ENCODE measurements at regions not wholly inside any gene's neighbourhood (a gene's known extent, or its start where the extent isn't known, plus 50 kb on each side); places are given as distances from the start of the nearest gene placed in this dataset.

DNA sequence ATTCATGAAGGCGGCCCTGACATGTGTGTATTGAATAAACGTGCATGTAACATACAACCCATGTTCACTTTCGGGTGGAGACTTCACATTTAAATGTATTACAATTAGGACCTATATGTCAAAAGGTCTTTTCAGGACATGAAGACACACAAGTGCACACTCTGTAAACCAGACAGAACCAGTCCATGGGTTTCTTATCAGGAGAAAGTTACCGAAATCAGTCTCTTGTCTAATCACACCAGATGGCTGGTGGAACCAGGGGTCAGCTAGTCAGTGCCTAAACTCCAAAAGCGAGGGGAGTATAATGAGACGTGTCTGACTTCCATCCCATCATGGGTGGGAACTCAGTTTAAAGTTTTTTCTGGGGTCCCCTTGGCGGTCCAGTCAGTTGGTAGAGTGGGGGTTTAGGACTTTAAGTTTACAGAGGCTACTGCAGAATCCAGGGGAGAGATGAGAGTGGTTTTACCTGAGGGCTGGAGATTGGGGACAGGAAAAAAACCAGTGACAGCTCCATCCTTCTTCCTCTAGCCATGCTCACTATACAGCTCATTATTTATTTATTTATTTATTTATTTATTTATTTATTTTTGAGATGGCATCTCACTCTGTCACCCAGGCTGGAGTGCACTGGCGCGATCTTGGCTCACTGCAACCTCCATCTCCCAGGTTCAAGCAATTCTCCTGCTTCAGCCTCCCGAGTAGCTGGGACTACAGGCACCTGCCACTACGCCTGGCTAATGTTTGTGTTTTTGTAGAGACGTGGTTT, 251.3 kb upstream of the LYZL1 start:
- FAIRE-seq: no peak

DNA sequence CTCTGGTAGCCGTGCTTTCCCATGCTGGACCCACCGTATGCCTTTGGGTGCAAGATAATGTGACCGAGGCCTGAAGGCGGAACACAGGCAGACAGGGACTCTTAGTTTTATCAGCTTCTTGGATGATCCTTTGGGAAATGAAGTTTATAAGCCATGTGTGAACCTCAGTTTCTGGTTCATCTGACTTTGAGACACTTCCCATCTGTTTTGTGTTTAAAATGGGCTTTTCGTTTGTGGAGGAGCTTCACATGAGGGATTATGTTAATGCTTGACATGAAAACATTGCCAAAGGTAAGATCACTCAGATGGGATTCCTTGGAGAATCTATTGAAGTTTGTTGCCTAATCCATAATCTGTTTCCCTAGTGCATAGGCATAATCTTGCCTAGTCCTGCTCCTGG, 249.8 kb upstream of the LYZL1 start:
- no peak for FAIRE-seq

DNA sequence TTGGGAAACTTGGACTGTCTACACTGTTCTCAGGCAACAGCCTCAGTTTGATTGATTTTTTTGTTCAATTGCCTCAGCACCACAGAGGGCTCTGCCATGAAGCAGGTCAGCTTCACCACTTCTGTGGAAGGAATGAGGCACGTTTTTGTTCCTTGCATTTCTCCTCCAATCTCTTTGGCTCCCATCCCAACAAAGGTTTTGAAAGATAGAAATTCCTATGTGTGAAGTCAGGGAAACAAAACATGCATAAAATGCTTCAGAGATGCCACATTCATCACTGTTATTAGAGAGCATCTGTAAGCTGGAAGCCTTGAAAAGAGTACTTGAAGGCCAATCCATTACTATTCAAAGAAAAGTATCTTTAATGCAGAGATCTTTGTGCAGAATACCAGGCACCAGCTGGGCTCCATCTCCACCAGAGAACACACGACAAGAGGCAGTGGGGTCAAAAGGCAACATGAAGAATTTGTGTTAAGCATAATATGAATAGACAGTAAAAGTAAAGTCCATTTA, 249.1 kb upstream of the LYZL1 start:
- FAIRE-seq: no peak

DNA sequence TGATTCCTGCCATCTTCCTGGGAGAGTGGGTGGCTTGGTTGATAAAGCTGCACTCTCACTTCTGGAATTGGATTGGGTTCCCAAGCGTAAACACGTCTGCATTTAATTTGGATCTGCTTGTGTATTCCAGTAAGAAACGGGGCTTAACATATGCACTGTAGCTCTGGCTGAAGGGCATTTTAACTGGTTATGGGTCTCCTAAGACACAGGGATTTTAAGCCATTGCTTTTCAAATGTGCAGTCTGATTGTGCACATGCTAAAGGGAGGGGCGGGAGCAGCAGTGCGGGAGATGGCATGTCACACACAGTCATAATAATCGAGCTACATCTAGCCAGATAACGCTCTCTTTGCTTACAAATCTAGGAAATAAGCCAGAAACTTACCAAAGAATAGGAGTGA, 247.3 kb upstream of the LYZL1 start:
- no peak for FAIRE-seq

DNA sequence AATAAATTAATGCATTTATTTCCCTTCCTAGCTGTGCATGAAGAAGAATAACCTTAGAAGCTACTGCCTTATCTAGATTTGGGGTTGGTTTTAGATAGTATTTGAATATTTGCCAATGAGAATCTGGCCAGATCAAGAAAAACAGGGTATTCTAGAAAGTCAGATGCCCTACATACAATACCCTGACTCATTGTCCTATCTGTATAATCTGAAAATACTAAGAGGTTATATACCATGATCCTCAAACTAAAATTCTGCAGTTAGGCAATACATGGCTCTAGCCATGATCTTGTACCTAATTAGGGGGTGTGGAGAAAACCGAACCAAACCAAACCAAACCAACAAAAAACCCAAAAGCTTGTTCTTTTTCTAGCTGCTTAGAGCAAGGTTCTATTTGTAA, 240.4 kb upstream of the LYZL1 start:
- FAIRE-seq: no peak

DNA sequence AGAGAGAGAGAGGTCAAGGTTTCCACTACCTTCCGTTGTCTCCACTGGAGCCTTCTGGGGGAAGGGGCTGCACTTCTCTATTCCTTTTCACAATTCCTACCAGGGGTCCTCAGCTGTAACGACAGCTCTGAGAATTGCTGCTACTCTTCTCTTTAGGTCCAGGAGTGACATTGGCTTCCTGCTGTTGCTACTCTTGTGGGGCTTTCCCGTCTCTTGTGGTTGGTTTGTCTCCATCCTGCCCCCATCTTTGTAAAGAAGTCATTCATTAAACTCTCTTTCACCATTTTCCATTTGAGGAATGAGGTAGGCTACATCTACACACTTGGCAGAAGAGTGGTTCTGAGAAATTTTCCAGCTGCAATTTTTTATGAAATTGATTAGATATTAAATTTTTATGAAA, 238.8 kb upstream of the LYZL1 start:
- no peak for FAIRE-seq

DNA sequence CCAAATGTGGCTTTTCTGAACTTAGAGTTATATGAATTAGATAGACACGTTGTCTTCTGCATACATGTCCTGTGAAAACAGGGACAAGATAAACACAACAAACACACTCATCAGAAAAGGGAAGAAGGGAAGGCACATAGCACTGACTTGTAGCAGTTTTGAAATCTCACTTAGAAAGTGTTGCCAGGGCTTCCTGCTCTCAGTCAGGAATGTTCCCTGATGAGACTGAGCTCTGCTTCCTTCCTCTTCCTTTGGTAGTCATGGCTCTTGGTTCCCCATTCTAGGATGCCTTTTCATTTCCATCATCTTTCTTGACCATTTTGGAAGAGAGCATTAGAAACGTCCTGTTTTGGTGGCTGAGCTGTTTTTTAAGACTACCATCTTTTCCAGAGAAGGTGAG, 233.8 kb upstream of the LYZL1 start:
- FAIRE-seq: no peak

DNA sequence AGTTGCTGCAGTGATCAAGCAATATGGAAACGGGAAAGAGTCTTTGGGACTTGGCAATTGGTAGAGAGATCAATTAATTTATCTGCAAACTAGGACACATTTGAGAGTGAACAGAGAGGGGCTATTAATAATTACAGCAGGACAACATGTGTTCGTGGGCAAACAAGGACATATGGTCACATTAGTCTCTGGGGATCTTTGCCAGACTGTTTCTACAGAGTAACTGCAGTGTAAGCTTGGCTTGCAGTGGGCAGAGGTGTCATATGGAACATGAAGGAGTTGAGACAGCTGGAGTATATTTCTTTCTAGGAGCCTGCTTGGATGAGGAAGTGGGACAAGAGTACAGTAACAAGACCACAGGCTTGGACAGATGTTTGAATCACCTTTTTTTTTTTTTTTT, 232.1 kb upstream of the LYZL1 start:
- no peak for FAIRE-seq

DNA sequence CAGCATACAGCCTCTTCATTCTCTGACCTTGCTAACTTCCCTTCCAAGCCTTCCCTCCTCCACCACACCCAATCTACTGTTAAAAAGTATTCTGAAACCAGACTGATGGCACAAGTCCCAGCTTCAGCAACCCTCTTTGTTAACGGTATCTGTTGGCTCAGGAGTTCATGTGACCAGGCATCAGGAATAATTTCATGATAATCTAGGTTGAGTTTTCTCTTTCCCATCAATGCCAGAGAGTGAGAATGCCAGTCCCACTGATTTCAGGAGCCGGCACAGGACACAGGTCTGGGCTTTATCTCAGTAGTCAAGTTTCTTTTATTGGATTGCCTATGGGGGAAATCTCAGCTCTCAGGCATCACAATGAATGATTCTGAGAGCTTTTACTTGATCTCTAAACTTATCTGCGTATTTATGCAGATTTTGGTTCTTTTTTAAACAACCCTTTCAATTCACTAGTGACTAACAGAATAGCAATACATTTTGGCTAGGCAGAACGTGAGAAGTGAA, 231.0 kb upstream of the LYZL1 start:
- no peak for FAIRE-seq

DNA sequence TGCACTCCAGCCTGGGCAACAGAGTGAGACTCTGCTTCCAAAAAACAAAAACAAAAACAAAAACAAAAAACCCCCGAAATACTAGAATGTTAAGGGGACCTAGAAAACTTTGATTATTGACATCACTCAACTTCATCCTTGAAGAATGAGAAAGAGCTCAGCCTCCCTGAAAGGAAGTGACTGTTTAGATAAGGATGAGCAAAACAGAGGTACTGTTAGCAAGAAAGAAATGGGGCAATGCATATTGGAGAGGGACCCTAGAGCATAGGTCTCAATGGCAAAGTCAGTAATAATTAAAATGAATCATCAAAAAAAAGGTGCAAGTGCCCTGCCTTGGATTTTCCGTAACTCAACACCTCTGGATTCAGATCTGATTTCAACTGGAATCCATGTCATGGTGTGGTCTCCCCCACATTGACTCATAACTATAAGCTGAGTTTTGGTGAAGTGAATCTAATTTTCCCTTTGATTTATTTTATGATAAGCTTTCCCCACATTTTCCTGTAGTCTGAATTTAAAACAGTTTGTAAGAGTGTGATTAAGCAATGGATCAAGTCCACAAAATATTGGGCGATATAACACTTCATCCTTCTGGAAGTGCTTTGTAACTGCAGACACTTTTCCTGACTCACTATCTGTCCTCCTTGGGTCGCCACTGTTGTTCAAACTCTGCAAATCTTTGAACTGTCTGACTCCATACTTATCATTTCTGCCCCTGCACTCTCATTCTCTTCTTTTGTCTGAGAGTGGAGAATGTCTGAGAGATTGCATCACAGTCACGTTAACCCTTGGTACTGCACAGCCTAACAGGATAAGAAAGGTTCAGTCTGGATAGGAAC, 224.8 kb upstream of the LYZL1 start:
- no peak for FAIRE-seq

DNA sequence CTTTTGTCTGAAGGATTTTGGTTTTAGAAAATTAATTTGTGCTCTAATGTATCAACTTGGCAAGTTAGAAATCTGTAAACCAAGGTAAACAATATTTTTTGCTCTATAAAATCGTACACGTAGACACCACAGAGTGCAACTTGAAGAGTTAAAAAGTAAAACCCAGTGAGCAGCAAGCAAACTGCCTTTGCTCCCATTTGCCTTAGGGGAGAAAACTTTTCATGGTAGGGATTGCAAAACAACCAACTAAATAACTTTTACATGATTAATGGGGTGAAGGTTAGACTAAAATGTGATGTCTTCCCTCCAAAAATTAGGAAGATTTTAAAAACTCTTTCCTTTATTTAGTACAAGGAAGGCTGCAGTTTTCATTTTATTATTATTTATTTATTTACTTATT, 224.2 kb upstream of the LYZL1 start:
- no peak for FAIRE-seq

DNA sequence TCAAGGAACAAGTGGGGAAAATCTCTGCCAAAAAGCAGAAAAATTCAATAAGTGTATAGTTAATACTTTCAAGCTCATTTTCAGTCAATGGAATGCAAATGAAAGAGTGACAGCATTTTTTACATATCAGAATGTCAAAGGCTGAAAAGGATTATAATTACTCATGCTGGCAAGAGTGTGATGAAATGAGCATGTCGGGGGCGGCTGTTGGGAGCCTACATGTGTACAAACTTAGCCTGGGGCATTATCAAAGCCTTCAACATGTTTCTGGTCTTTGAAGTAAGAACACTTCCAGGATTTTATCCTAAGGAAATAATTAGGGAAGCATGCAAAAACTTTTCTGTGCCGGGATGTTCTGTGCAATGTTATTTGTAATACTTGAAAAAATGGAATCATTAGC, 221.7 kb upstream of the LYZL1 start:
- no peak for FAIRE-seq

DNA sequence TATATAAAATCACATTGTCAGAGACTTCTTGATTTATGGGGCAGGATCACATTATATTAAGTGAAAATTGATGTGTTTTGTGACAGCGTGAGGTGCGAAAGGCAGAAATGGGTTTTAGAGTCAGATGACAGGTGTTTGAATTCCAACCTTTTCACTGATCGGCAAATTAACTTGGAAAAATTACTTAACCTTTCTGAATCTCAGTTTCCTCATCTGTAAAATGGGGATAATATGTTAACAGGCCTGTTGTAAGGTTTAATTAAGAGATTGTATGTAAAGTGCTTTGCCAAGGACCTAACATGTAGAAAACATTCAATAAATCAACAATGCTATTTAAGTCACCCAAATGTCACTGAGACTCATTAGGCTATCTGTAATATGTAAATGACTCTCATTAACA, 221.2 kb upstream of the LYZL1 start:
- no peak for FAIRE-seq

DNA sequence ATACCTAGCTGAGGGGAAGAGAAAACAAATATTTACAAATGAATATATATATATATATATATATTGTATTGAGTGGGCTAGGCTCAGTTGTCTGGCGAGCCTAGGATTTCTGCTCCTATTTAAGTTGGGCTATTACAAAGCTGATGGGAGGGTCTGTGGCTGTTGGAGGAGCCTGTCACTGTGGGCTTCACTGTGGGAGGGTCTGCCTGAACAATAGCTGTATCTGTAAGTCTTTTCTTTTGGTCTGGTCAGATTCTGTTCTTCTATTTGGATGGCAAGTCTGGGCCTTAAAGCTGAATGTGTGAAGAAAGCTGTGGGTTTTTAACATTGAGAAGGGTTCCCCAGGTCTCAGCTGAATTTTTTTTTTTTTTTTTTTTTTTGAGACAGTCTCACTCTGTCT, 220.6 kb upstream of the LYZL1 start:
- FAIRE-seq: no peak

DNA sequence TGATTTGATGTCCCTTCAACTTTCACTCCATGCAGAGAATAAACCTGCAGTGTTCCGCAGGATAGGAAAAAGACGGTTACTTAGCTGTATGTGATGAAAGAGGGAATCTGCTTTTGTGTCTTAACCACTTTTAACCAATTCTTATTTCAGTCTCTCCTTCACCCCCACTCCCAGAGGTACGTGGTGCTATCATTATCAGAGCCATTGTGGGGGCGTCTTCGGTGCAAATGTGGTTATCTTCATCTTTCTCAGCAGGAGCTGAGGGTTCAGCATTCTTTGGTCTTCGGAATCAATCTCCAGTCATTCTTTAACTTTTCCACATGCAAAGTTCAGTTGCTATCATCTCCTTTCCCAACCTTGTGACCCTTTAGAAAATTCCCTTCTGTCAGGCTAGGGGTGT, 219.9 kb upstream of the LYZL1 start:
- no peak for FAIRE-seq

DNA sequence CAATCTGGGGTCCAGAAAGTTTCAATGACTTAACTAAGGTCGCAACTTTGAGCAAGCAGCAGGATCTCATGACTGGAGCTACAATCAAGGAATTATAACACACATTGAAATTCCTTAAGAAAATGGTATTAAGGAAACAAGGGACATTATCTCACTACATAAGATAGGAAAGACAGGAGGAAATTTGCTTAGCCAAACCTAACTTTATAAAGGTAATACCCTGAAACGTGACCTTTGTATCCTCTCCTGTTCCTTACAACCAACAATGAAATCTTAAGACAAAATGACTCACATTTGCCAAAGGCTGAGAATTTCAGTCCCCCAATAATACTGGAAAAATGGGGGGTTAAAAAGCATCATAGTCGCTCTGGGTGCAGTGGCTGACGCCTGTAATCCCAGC, 218.9 kb upstream of the LYZL1 start:
- no peak for FAIRE-seq

DNA sequence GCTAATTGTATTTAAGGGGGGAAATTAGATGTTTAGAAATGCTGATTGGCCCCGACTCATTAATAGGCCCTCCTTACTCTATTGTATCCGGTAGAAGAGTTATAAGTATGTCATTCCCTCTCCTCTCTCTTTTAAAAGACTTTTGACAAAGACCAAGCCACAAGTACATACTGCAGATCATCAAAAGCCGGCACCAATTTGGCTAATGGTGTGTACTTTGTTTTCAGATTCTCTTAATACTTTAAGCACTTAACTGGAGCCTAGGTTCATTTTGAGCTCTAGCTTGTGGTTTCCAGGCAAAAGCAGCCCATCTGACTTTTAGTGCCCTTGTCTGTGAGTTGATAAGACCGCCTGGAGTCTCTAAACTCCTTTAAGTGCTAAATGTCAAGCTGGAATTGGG, 210.0 kb upstream of the LYZL1 start:
- FAIRE-seq: no peak

DNA sequence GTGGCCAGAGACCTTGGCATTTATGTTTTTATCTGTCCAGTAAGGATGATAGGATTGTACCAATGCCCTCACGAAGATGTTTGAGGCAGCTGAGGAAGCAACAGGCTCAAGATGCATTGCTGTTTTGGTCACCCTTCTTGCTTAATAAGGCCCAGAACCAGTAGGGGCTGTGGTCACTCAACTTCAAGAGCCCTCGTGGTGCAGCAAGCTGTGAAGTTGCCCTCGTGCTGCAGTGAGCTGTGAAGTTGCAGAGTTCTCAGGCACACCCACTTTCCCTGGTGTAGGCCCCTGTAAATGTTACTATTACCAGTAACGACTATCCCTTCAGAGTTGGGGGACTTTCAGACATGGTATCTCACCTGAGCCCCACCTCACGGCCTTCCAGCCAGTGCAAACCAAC, 207.6 kb upstream of the LYZL1 start:
- FAIRE-seq: no peak

DNA sequence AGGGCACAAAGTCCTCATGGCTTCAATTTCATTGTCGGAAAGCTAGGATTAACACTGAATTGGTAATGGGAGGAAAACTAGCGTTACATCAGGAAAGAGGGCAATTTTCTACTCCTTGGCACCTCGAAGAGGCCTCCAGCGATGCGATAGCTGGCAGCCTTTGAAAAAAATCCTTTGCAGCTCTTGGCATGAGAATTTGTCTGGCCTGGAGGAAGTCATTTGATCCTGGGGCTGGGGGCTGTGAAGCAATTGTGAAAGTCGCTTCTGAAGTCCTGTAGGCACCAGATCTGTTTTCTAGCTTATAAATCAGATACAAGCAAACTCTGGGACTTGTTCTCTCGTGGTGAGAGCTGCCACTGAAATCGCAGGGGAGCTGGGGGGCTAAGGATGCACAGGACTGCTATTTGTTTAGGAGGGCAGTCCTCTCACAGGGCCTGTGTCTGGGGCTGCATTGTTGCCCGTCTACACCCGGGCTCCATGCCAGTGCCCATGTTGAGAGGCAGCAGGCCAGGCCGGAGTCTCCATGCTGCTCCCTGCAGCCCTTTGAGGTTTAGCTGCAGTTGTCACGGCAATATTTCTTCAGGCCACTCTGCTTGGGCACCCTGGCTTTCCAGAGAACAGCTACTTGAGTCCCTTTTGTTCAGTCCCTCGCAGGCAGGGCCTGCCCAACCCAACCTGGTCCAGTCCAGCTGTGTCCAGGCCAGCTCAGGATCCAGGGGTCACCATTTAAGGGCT, 206.8 kb upstream of the LYZL1 start:
- no peak for FAIRE-seq

DNA sequence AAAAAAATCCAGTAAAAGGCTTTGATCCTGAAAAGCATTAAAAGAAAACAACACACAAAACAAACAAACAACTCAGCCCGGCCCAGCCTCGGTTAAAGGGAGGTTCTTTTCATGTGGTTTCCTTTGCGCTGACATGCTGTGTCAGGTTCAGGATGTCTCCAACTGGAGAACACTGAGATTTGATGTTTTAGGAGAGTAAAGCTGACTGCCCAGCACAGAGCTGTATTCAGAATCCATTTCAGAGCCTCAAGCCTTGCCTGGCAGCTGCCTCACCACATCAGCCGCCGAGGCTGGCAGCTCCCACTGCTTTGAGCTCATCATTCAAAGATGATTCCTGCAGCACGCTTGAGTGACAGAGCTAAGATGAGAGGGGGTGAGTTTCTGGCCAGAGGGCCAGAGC, 205.8 kb upstream of the LYZL1 start:
- no peak for FAIRE-seq

DNA sequence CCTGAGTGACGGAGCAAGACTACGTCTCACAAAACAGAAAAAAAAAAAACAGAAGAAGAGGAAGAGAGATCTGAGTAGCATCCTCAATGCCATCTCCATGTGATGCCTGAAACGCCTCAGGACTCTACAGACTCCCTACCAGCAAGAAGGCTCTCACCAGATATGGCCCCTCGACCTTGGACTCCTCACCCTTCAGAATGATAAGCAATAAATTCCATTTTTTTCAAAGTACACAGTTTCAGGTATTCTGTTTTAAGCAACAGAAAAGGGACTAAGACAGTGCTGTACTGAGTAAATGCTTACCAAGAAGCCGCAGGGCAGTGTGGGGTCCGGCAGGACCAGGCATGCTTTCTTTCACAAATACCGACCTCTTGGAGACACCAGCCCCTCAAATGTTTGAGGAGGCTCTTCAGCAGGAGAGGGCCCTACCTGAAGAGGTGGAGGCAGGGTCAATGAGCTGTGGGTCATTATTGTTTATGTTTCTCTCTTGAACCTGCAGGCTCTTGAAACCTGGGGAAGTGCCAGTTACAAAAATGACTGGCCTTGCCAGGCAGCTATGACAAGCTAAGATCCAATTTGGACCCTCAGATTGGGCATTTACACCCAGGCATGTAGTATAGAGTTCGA, 204.1 kb upstream of the LYZL1 start:
- no peak for FAIRE-seq

DNA sequence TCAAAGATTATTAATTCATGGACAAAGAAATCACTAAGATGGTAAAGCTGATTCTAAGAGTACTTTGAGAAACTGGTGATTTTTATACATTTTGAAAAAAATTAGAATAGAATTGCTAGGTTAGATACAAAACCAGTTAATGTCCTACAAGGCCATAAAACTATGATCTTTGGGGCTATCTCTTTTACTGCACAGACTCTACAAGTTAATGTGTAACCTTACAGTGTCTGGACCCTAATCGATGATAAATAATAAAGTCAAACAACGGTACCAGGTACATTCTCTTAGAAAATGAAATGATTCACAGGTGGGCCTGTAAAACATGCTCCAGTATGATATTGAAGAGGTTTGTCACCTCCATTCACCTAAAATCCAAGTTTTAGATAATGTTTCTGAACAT, 199.8 kb upstream of the LYZL1 start:
- FAIRE-seq: no peak

DNA sequence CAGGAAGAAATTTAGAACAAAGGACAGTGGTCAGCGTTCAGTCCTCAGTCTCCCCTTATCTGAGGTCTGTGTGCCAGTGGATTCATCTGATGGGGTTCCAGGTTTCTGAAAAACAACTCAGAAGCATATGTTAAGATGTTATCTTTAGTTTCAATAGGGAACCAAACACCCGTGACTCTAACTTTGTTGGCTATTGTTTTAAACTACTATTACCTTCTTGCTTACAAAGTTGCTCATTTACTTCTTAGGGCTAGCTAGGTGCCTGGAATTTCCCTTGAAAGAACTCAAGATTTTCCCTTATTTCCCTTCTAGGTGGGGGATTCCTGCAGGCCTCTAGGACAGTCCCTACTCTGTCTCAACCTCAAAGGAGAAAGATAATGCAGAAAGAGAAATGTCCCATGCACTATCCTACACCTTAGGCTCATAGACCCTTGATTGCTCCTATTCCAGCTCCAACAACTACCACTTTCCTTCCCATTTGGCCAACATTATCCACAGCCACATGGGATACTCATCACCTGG, 192.5 kb upstream of the LYZL1 start:
- FAIRE-seq: no peak
